Neuronal stem cell (in vitro differentiated cells): ENCODE measurements at regions not wholly inside any gene's neighbourhood (a gene's known extent, or its start where the extent isn't known, plus 50 kb on each side); places are given as distances from the start of the nearest gene placed in this dataset.

Experiments used
- DNase-seq: peaks from one replicate; pipeline ENCODE4 v3.0.0-alpha.2; 2013; ENCODE audit warnings: low spot score
- H2AFZ ChIP-seq: one replicate; pipeline ENCODE4 v1.6.1; 2013; ENCODE audit warnings: mild to moderate bottlenecking, low read length, inconsistent platforms
- H2AK5ac ChIP-seq: 2 replicates; pipeline ENCODE4 v1.6.1; 2013; ENCODE audit warnings: low read depth, mild to moderate bottlenecking, inconsistent platforms, low read length, moderate library complexity, mixed read lengths
- H2BK120ac ChIP-seq: 2 replicates; pipeline ENCODE4 v1.6.1; 2013; ENCODE audit warnings: low read depth, mild to moderate bottlenecking, inconsistent platforms, low read length, moderate library complexity, mixed read lengths
- H2BK12ac ChIP-seq: one replicate; pipeline ENCODE4 v1.6.1; 2013; ENCODE audit warnings: low read length, inconsistent platforms
- H2BK15ac ChIP-seq: 2 replicates; pipeline ENCODE4 v1.6.1; 2013; ENCODE audit warnings: mild to moderate bottlenecking, low read length, inconsistent platforms, mixed read lengths
- H2BK5ac ChIP-seq: one replicate; pipeline ENCODE4 v1.6.1; 2013; ENCODE audit warnings: inconsistent platforms, mild to moderate bottlenecking, low read length, moderate library complexity
- H3K14ac ChIP-seq: one replicate; pipeline ENCODE4 v1.6.1; 2013; ENCODE audit warnings: low read length, inconsistent platforms
- H3K18ac ChIP-seq: 2 replicates; pipeline ENCODE4 v1.6.1; 2013; ENCODE audit warnings: low read length, inconsistent platforms
- H3K23ac ChIP-seq: 2 replicates; pipeline ENCODE4 v1.6.1; 2013; ENCODE audit warnings: low read depth, mild to moderate bottlenecking, mixed read lengths, low read length, inconsistent platforms; ENCODE audit not compliant: poor library complexity
- H3K27ac ChIP-seq: replicated peaks from 3 replicates; pipeline ENCODE4 v1.5.1; 2013; ENCODE audit warnings: low read length, inconsistent platforms
- H3K27me3 ChIP-seq, 3 experiments: 2 replicates each; pipeline ENCODE4 v1.6.1; 2013; ENCODE audit warnings: low read length in 3 of 3, mild to moderate bottlenecking in 2 of 3, inconsistent platforms in 1 of 3, low read depth in 1 of 3, mixed read lengths in 1 of 3, moderate library complexity in 1 of 3; ENCODE audit not compliant: control insufficient read depth in 3 of 3, insufficient read depth in 3 of 3
- H3K36me3 ChIP-seq, 2 donors: replicated peaks in 1 of 2; 2 replicates each; pipeline ENCODE4 v1.6.1; 2013; ENCODE audit warnings: low read length in 2 of 2; ENCODE audit not compliant: control insufficient read depth in 2 of 2, insufficient read depth in 2 of 2
- H3K4ac ChIP-seq: 2 replicates; pipeline ENCODE4 v1.6.1; 2013; ENCODE audit warnings: inconsistent platforms, mild to moderate bottlenecking, low read length, moderate library complexity
- H3K4me1 ChIP-seq, 2 donors: 1 replicate in 1 of 2; 2 replicates in 1 of 2; pipeline ENCODE4 v1.6.1; 2013; ENCODE audit warnings: low read length in 2 of 2, low read depth in 1 of 2; ENCODE audit not compliant: control insufficient read depth in 2 of 2, insufficient read depth in 1 of 2
- H3K4me2 ChIP-seq: one replicate; pipeline ENCODE4 v1.6.1; 2013; ENCODE audit warnings: mild to moderate bottlenecking, low read length, inconsistent platforms; ENCODE audit not compliant: insufficient read depth, poor library complexity, severe bottlenecking
- H3K4me3 ChIP-seq, 2 donors: 2 replicates each; pipeline ENCODE4 v1.5.1; 2013; ENCODE audit warnings: low read length in 2 of 2, mild to moderate bottlenecking in 2 of 2, inconsistent platforms in 1 of 2, moderate library complexity in 1 of 2
- H3K79me1 ChIP-seq: one replicate; pipeline ENCODE4 v1.6.1; 2013; ENCODE audit warnings: low read depth, mild to moderate bottlenecking, inconsistent platforms, low read length, moderate library complexity
- H3K9ac ChIP-seq: one replicate; pipeline ENCODE4 v1.6.1; 2013; ENCODE audit warnings: mild to moderate bottlenecking, low read depth, low read length, inconsistent platforms; ENCODE audit not compliant: poor library complexity
- H3K9me3 ChIP-seq, 2 donors: replicated peaks in 1 of 2; 2 replicates each; pipeline versions ENCODE3 to v1.6.1; 2013; ENCODE audit warnings: low read length in 2 of 2, mild to moderate bottlenecking in 2 of 2, inconsistent platforms in 1 of 2, low read depth in 1 of 2, mixed read lengths in 1 of 2, moderate library complexity in 1 of 2; ENCODE audit not compliant: control insufficient read depth in 2 of 2, insufficient read depth in 1 of 2
- H4K8ac ChIP-seq: one replicate; pipeline ENCODE4 v1.6.1; 2013; ENCODE audit warnings: low read depth, mild to moderate bottlenecking, inconsistent platforms, low read length, moderate library complexity
- H4K91ac ChIP-seq: one replicate; pipeline ENCODE4 v1.6.1; 2013; ENCODE audit warnings: low read length, low read depth, mild to moderate bottlenecking, inconsistent platforms; ENCODE audit not compliant: poor library complexity
- WGBS, 2 donors: extraction: QIAGEN DNeasy Blood & Tissue Kit; methylation state at CpG; one replicate each; pipeline ENCODE4 v1.1.7; 2013; ENCODE audit warnings: missing lambda C conversion rate in 2 of 2, mixed read lengths in 1 of 2; ENCODE audit not compliant: insufficient read length in 2 of 2, insufficient replicate concordance in 1 of 2; ENCODE audit errors: extremely low coverage in 2 of 2; 5-methylcytosine and 5-hydroxymethylcytosine counted together

DNA sequence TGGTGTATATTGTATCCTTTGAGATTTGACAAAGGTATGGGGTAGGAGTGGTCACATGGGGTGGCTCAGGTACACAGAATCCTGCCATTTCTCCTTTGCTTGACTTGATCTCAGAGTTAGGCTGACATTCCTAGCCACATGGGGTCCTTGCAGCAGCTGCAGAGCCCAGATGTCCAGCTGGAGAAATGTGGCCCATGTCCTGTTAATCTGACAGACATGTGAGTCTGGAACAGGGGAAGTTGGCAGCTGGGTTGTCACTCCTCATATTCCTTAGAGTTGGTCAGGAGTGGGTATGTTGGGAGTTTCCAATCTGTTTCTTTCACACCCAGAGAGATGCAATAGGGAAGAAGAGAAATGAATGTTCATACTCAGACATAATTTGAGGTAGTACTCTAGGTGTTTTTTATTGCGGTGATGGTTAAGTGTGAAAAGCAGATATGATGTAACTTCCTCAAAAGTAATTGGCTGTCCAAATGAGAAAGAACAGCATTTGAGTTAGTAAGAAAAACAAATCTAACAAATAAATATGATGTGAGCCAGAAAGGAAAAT lies 402.6 kb upstream of the MEIS1 start:
- Histone ChIP-seq H2BK120ac (no peak overlapping the region), H2BK5ac (no peak overlapping the region), H2BK15ac (no peak overlapping the region), H3K27ac (no peak overlapping the region), H3K4me1 (peaks cover 0 to 3% of the 10 kb centered on the region in 2 donors), H3K79me1 (no peaks in the 10 kb centered on the region), H3K4ac (no peak overlapping the region), H3K4me2 (no peak overlapping the region), H3K23ac (no peak overlapping the region), H4K8ac (no peak overlapping the region), H3K4me3 (no peak overlapping the region), H3K27me3 (no peaks in the 10 kb centered on the region), H2AK5ac (no peak overlapping the region), H3K9me3 (no peaks in the 10 kb centered on the region), H3K14ac (no peak overlapping the region), H2AFZ (no peak overlapping the region), H3K18ac (no peak overlapping the region), H3K36me3 (no peaks in the 10 kb centered on the region), H2BK12ac (no peak overlapping the region), H3K9ac (no peak overlapping the region), H4K91ac (no peak overlapping the region)
- no CpG with 5 or more reads among the region's 1 CpG for WGBS, 2 donors
- DNase-seq, result no peak

DNA sequence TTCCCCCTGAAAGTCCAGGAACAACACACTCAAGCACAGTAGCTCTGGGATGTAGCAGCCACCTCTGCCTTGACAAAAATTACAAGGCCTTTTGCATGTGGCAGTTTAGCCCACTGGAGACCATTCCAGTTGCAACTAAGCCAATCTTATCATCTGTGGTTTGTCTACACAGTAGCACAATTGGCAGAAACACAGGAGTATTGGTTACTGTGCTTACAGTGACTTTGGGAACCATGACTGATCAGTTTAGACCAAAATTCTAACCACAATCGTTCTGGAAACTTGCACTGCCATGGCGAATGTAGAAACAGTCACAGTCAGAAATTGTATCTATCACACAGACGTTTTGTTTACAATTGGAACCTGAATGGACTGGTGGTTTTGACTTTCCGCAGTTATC lies 403.7 kb upstream of the MEIS1 start:
- H3K4ac ChIP-seq, result no peak overlapping the region
- no peaks in the 10 kb centered on the region for H3K9me3 ChIP-seq
- H3K4me1 ChIP-seq, result peaks cover 0 to 3% of the 10 kb centered on the region in 2 donors
- no peak overlapping the region for H3K23ac ChIP-seq
- H2BK120ac ChIP-seq, result no peak overlapping the region
- no peak overlapping the region for H2BK12ac ChIP-seq
- H2AFZ ChIP-seq, result no peak overlapping the region
- H3K4me2 ChIP-seq, result no peak overlapping the region
- no peak overlapping the region for H4K91ac ChIP-seq
- H3K14ac ChIP-seq, result no peak overlapping the region
- no peak overlapping the region for H2BK5ac ChIP-seq
- no peak overlapping the region for H2BK15ac ChIP-seq
- no peaks in the 10 kb centered on the region for H3K36me3 ChIP-seq
- H3K4me3 ChIP-seq, result no peak overlapping the region
- H3K79me1 ChIP-seq, result no peaks in the 10 kb centered on the region
- WGBS, 2 donors, result no CpG with 5 or more reads among the region's 4 CpGs
- H3K27me3 ChIP-seq, result no peaks in the 10 kb centered on the region
- no peak overlapping the region for H3K9ac ChIP-seq
- no peak overlapping the region for H4K8ac ChIP-seq
- H2AK5ac ChIP-seq, result no peak overlapping the region
- H3K27ac ChIP-seq, result no peak overlapping the region
- no peak overlapping the region for H3K18ac ChIP-seq
- no peak for DNase-seq

DNA sequence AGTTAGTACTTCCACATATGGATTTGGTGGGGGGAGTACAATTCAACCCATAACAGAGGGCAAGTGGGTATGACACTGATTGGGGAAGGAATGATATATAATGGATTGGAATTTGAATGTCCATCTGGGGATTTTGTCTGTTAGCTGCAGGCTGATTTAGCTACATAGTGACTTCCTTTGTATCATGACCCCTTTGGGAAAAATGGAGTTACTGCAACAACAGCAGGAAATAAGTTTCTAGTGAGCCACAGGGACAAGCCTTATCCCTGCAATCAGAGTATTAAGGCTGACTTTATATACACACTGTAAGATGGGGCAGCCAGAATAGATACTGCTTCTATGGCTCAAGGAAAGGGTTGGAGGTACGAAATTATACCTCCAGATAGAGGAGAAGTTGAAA lies 404.4 kb upstream of the MEIS1 start:
- no peak overlapping the region for H2BK120ac ChIP-seq
- no peak overlapping the region for H3K4me2 ChIP-seq
- H3K36me3 ChIP-seq, result no peaks in the 10 kb centered on the region
- H3K4me1 ChIP-seq, result peaks cover 0 to 3% of the 10 kb centered on the region in 2 donors
- no peak overlapping the region for H2BK12ac ChIP-seq
- no peak overlapping the region for H3K18ac ChIP-seq
- no peak overlapping the region for H2AFZ ChIP-seq
- no peak overlapping the region for H3K4ac ChIP-seq
- no peak overlapping the region for H3K14ac ChIP-seq
- H3K23ac ChIP-seq, result no peak overlapping the region
- H2AK5ac ChIP-seq, result no peak overlapping the region
- H2BK15ac ChIP-seq, result no peak overlapping the region
- H4K8ac ChIP-seq, result no peak overlapping the region
- no peaks in the 10 kb centered on the region for H3K27me3 ChIP-seq
- H3K79me1 ChIP-seq, result no peaks in the 10 kb centered on the region
- no peak overlapping the region for H4K91ac ChIP-seq
- DNase-seq, result no peak
- WGBS, 2 donors, result no CpG with 5 or more reads among the region's 1 CpG
- no peak overlapping the region for H3K27ac ChIP-seq
- H2BK5ac ChIP-seq, result no peak overlapping the region
- no peaks in the 10 kb centered on the region for H3K9me3 ChIP-seq
- no peak overlapping the region for H3K9ac ChIP-seq
- no peak overlapping the region for H3K4me3 ChIP-seq

DNA sequence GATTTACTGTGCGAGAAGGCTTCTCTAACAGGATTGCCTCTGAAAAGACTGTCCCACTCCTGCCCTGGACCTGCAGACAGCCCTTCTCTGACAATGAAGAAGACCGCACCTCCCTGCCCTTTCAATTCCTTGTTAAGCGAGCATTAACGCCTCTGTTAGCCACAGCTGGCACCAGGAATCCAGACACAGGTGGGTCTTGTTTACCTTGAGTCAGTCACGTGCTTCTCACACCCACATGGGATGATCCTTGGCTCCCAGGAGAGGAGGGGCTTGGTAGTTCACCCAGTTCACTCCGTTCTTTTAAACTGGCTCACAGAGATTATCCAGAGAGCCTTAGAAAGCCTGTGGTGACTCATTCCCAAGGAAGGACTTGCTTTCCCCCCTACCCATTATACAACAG lies 410.5 kb upstream of the MEIS1 start:
- Histone ChIP-seq H3K9me3 (no peaks in the 10 kb centered on the region), H4K8ac (no peak overlapping the region), H3K27ac (no peak overlapping the region), H3K4ac (no peak overlapping the region), H2BK5ac (no peak overlapping the region), H3K14ac (no peak overlapping the region), H2AFZ (no peak overlapping the region), H3K27me3 (no peaks in the 10 kb centered on the region), H3K4me3 (no peak overlapping the region), H2BK15ac (no peak overlapping the region), H3K23ac (no peak overlapping the region), H2AK5ac (no peak overlapping the region), H3K36me3 (no peaks in the 10 kb centered on the region), H3K4me2 (no peak overlapping the region), H3K4me1 (no peaks in the 10 kb centered on the region), H3K79me1 (no peaks in the 10 kb centered on the region), H3K9ac (no peak overlapping the region), H4K91ac (no peak overlapping the region), H2BK12ac (no peak overlapping the region), H2BK120ac (no peak overlapping the region), H3K18ac (no peak overlapping the region)
- no CpG with 5 or more reads among the region's 6 CpGs for WGBS, 2 donors
- no peak for DNase-seq
